NCI-H1436 (cell line): ENCODE measurements at regions not wholly inside any gene's neighbourhood (a gene's known extent, or its start where the extent isn't known, plus 50 kb on each side); places are given as distances from the start of the nearest gene placed in this dataset.

Source experiments
- DNase-seq: peaks from one replicate; lab custom pipeline; 2025; lab: John Stamatoyannopoulos, UW

- DNase-seq = no peak
Measured at GRCh38 chr4:184310171-184310567, 92.5 kb upstream of the ENPP6 start.

- DNase-seq = no peak
Measured at GRCh38 chr4:184309241-184310170, 91.8 kb upstream of the ENPP6 start.

- DNase-seq = no peak
Measured at GRCh38 chr4:184306949-184307348, 89.3 kb upstream of the ENPP6 start.

- no peak for DNase-seq
Measured at GRCh38 chr4:184306470-184306869, 88.8 kb upstream of the ENPP6 start.

- DNase-seq = no peak
Measured at GRCh38 chr4:184300816-184301215, 83.1 kb upstream of the ENPP6 start.

GRCh38 chr4:184298254-184298653, 80.6 kb upstream of the ENPP6 start:
- no peak for DNase-seq

GRCh38 chr4:184295206-184295605, 77.5 kb upstream of the ENPP6 start:
- DNase-seq = no peak

GRCh38 chr4:184294606-184295133, 77.0 kb upstream of the ENPP6 start:
- no peak for DNase-seq

GRCh38 chr4:184293552-184293951, 75.9 kb upstream of the ENPP6 start:
- no peak for DNase-seq

GRCh38 chr4:184292877-184293276, 75.2 kb upstream of the ENPP6 start:
- DNase-seq = no peak

GRCh38 chr4:184292465-184292867, 74.8 kb upstream of the ENPP6 start:
- no peak for DNase-seq

- DNase-seq = no peak
Measured at GRCh38 chr4:184289179-184289535, 71.5 kb upstream of the ENPP6 start.

GRCh38 chr4:184288451-184289178, 70.9 kb upstream of the ENPP6 start:
- DNase-seq = no peak

- no peak for DNase-seq
Measured at GRCh38 chr4:184287697-184288255, 70.1 kb upstream of the ENPP6 start.

- no peak for DNase-seq
Measured at GRCh38 chr4:184286358-184286757, 68.7 kb upstream of the ENPP6 start.

- no peak for DNase-seq
Measured at GRCh38 chr4:184284742-184285141, 67.1 kb upstream of the ENPP6 start.

GRCh38 chr4:184284336-184284690, 66.6 kb upstream of the ENPP6 start:
- DNase-seq = no peak

- DNase-seq = no peak
Measured at GRCh38 chr4:184283659-184284335, 66.1 kb upstream of the ENPP6 start.

- no peak for DNase-seq
Measured at GRCh38 chr4:184282895-184283654, 65.4 kb upstream of the ENPP6 start.

- no peak for DNase-seq
Measured at GRCh38 chr4:184282251-184282713, 64.6 kb upstream of the ENPP6 start.
